GM21717 (cell line): ENCODE measurements at regions not wholly inside any gene's neighbourhood (a gene's known extent, or its start where the extent isn't known, plus 50 kb on each side); places are given as distances from the start of the nearest gene placed in this dataset.

Source experiments
- ATAC-seq: cut with Tn5 transposase; IDR thresholded peaks from one replicate; pipeline ENCODE4 v1.9.1; 2021; ENCODE audit warnings: mild to moderate bottlenecking, moderate library complexity; ENCODE audit not compliant: unreplicated experiment

GRCh38 chr10:8731121-8732095, 676.9 kb downstream of the GATA3 start:
- no peak for ATAC-seq

DNA sequence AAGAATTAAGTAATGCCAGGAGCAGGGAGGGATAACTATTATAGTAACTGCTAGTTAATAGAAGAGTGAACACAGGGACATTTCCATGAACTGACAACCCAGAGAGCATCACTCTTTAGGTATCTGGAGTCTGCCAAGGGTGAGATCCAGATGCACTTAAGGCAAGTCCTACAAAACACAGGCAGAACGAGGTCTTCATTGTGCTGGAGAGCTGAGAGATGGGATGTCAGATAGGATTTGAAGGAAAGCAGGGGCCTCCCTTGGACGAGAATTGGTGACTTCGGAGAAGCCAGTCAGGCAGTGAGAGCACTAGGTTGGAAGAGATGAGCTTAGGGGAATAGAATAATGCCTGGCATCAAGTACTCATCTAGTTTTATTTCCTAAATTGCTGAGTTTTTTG, 684.5 kb downstream of the GATA3 start:
- ATAC-seq: no peak

- no peak for ATAC-seq
Measured at GRCh38 chr10:8752146-8752843, 697.8 kb downstream of the GATA3 start.

- ATAC-seq: no peak
Measured at GRCh38 chr10:8758029-8758428, 703.5 kb downstream of the GATA3 start.

DNA sequence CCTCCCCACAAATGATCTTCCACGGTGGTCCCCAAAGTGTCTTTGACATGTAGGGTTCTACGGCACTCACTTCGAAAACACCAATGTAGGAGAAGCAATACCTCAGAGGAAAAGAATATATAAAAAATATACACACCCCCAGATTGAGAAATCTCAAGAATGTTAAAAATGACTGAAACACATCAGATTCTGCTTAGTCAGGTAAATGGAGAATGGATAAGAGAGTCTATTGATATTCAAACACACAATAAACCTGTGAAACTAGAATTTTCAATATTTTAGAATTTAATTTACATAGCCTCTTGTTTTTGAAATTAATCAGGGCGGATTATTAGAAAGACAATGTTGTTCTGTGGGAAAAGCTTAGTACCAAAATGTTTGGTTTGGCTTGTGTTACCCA, 712.4 kb downstream of the GATA3 start:
- ATAC-seq: no peak

DNA sequence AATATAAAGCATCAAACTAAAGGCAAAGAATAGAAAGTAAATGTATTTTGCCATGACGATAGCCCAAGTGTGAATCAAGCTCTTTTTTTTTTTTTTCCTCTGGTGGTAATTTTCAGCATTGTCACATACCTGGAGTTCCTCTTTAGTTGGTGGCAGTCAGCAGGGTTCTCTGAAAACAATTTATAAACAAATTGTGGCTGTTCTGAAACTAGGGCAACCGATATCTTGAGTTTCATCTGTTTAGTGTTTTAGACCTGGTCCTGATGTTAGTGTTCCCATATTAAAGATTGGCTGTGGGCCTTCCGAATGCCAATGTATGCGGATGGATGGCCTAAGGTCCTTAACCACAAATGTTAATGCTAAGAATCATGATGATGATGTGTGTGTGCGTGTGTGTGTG, 713.1 kb downstream of the GATA3 start:
- ATAC-seq: no peak

DNA sequence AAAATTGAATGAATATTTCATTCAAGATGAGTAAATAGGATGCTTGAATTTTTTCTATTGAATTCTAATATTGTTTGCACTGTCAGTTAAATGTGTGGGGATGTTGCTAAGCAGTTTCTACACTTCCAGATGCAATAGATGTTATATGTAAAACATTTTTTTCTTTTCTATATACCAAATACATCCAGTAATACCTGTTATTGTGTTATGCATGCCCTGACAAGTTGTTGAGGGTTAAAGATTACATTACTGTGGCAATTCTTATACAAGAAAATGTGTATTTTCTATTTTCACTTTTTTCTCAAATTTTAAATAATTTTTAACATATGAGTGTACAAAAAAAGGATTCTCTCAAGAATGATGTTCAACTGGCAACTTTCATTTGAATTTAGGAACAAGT, 713.9 kb downstream of the GATA3 start:
- ATAC-seq: no peak

DNA sequence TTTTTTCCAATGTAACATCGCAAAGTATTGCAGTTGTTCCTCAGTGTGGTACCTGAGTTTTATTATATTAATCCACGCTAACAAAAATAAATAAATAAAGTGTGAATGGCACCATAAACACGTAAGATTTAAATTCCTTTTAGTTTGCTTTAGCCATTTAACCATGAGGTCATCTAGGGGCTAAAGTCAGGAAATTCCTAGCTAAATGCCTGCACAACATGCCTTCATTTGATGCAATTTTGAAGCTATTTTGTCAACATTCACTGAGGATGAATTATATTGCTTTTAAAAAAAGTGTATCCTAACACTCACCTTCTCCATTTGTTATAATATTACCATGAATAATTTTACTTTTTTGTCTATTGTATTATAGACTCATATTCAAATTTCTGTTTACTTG, 714.4 kb downstream of the GATA3 start:
- ATAC-seq: no peak

DNA sequence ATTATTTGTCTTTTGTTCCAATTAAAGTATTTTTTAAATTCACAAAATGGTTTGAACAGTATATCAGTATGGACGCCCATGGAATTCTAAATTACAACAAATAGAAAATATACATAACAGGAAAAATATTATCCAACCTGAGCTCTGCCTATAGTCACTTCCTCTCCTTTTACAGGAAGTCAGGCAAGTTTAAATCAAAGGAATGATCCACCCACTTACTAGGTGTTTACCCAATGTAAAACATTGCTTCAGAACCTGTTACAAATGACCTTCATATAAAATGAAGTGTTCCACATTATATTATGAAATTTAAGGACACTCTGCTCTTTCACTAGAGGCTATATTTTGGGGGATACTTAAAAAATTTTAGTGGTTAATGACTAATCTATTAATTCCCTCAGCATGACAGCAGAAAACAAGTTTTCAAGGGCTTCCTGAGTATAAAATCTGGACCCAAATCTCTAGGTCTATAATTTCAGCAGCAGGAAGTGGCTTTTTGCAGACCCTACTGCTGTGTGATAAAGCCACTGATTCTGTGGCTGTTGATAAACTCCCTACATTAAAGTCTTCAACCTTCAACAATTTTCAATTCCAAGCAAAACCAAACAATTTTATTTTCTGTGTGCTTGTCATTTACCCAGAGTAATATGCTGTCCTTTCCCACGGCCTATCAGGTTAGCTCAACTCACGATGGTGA, 722.6 kb downstream of the GATA3 start:
- no peak for ATAC-seq

GRCh38 chr10:8778713-8779112, 724.2 kb downstream of the GATA3 start:
- no peak for ATAC-seq

DNA sequence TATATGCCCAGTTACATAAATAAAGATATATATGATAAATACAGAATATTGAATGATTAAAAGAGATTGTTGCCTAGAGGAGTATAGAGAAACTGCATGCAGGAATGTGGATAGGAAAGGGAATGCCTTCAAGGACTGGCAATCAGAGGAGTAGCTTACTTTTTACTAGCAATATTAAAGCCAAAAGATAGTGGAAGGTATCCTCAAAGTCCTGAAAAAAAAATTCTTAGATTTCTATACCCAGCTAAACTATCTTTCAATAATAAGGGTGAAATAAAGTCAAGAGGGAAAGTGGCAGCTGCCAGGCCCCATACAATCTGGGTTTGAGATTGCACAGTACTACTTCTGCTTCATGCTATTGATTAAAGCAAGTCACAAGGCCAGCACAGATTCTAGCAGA, 733.2 kb downstream of the GATA3 start:
- no peak for ATAC-seq

DNA sequence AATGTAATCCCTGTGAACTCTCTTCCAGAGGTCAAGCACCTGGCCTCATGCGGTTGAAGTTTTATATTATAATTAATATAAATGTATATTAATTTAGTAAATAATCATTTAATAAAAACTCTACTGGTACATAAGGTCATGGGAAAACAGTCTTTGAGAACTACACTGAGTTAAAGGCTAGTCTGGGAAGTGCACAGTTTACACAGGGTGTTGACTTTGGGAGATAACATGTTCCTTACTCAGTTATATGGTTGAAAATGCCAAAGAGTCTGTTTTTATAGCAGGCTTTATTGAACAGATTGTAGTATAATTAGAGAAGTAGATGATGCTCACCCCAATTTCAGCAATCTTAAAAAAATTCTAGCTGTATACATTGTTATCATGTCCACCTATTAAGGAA, 735.9 kb downstream of the GATA3 start:
- no peak for ATAC-seq

DNA sequence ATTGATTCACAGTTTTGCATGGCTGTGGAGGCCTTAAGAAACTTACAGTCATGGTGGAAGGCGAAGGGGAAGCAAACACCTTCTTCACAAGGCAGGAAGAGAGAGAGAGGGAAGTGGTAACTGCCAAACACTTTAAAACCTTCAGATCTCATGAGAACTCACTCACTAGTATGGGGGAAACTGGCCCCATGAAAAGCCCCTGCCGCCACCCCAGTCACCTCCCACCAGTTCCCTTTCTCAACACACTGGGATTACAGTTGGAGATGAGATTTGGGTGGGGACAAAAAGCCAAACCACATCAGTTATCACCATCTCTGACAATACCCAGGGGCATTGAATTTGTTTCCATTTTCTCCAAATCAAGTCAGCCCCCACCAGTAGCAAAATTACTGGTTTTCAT, 740.4 kb downstream of the GATA3 start:
- no peak for ATAC-seq

- no peak for ATAC-seq
Measured at GRCh38 chr10:8800426-8800825, 745.9 kb downstream of the GATA3 start.

DNA sequence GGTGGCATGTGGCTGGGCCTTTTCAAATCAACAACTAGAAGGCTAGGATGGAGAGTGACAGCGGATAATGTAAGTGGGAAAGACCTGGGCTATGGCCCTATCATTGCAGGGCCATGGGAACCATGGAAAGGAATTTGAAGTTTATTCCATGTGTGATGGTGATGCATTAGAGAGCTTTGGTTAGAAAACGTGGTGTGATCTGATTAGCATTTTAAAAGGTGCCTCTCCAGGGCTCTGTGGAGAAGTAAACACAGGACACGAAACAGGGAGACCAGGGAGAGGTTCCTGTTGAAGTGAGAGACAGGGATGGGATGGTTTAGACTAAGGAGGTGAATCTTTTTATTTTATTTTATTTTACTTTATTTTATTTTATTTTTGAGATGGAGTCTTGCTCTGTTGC, 749.5 kb downstream of the GATA3 start:
- no peak for ATAC-seq

- ATAC-seq: no peak
Measured at GRCh38 chr10:8810677-8811076, 756.2 kb downstream of the GATA3 start.

GRCh38 chr10:8811201-8811600, 756.7 kb downstream of the GATA3 start:
- no peak for ATAC-seq

DNA sequence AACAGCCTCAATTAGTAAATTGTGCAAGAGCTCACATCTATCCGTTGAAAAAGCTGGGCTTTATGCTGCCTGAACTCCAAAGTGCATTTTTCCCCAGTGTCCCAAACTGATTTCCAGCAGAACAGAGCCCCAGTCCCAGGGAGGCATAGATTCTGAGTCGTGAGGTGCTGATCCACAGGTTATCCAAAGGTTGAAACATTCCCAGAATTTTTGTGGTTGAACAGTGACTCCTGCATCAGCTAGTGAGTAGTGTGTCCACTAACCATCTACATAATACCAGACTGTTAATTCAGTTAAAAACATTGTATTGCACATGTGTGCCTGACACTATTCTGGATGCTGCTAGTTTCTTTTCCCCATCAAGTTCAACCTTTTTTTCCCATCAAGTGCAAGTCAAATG, 761.5 kb downstream of the GATA3 start:
- ATAC-seq: no peak

GRCh38 chr10:8817299-8817698, 762.8 kb downstream of the GATA3 start:
- ATAC-seq: no peak

- no peak for ATAC-seq
Measured at GRCh38 chr10:8825611-8826010, 771.1 kb downstream of the GATA3 start.

GRCh38 chr10:8829592-8829991, 775.1 kb downstream of the GATA3 start:
- no peak for ATAC-seq

DNA sequence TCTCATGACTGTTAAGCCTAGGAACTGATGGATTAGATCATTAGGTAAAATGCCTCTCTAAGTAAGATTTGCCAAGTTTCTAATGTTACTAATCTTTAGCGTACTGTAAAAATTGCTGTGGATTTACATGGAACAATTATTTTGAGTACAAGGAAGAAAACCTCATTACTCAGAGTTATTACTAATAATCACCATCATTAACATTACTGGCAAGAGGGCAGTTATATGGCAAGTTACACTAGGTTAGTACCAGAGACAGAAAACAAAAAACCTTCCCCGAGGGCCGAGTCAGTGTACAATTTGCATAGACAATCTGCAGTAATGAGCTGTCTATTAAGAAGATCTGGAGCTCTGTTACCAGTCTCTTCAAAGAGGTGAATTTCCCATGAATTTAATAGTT, 775.6 kb downstream of the GATA3 start:
- ATAC-seq: no peak
